Smooth muscle cell (in vitro differentiated cells): ENCODE measurements at regions not wholly inside any gene's neighbourhood (a gene's known extent, or its start where the extent isn't known, plus 50 kb on each side); places are given as distances from the start of the nearest gene placed in this dataset.

Experiments
- DNase-seq: peaks from one replicate; lab custom pipeline; 2025; ENCODE audit not compliant: unreplicated experiment; lab: John Stamatoyannopoulos, UW
- H2AFZ ChIP-seq: fragments of 200-600 bp; sonication (generic); 2 replicates; pipeline ENCODE4 v1.6.0; 2016; ENCODE audit warnings: antibody characterized with exemption, low read depth, mild to moderate bottlenecking
- H3F3A ChIP-seq: fragments of 200-600 bp; sonication (generic); 2 replicates; pipeline ENCODE4 v1.6.0; 2017; ENCODE audit warnings: antibody characterized with exemption, low read depth
- H3K27ac ChIP-seq: fragments of 200-600 bp; sonication (generic); 2 replicates; pipeline ENCODE4 v1.5.1; 2016; ENCODE audit warnings: low read depth, mild to moderate bottlenecking
- H3K27me3 ChIP-seq: fragments of 200-600 bp; sonication (generic); 2 replicates; pipeline ENCODE4 v1.6.1; 2016; ENCODE audit warnings: low read depth, mild to moderate bottlenecking
- H3K36me3 ChIP-seq: fragments of 200-600 bp; sonication (generic); 2 replicates; pipeline ENCODE4 v1.5.1; 2016; ENCODE audit warnings: low read depth
- H3K4me1 ChIP-seq: fragments of 200-600 bp; sonication (generic); 2 replicates; pipeline ENCODE4 v1.5.1; 2016; ENCODE audit warnings: low read depth
- H3K4me2 ChIP-seq: fragments of 200-600 bp; sonication (generic); 2 replicates; pipeline ENCODE4 v1.6.0; 2016; ENCODE audit warnings: mild to moderate bottlenecking
- H3K4me3 ChIP-seq: fragments of 200-600 bp; sonication (generic); 2 replicates; pipeline ENCODE4 v1.5.1; 2016; ENCODE audit warnings: mild to moderate bottlenecking
- H3K79me2 ChIP-seq: fragments of 200-600 bp; sonication (generic); 2 replicates; pipeline ENCODE4 v1.6.0; 2016; ENCODE audit warnings: low read depth, mild to moderate bottlenecking
- H3K9ac ChIP-seq: fragments of 200-600 bp; sonication (generic); 2 replicates; pipeline ENCODE4 v1.6.0; 2016; ENCODE audit warnings: low read depth
- H3K9me3 ChIP-seq: fragments of 200-600 bp; sonication (generic); replicated peaks from 2 replicates; pipeline ENCODE4 v1.5.1; 2016; ENCODE audit warnings: low read depth
- H4K20me1 ChIP-seq: fragments of 200-600 bp; sonication (generic); 2 replicates; pipeline ENCODE4 v1.6.0; 2016; ENCODE audit warnings: low read depth
- WGBS: methylation state at CpG from one replicate; pipeline ENCODE4 v1.1.7; 2016; ENCODE audit warnings: low lambda C conversion rate; 5-methylcytosine and 5-hydroxymethylcytosine counted together
- TF ChIP-seq, protein P1 (sequence below): fragments of 200-600 bp; sonication (generic); IDR thresholded peaks from 2 replicates; pipeline ENCODE4 v1.5.1; 2017; ENCODE audit warnings: borderline replicate concordance, mild to moderate bottlenecking, antibody characterized with exemption; ENCODE audit not compliant: insufficient read depth, poor library complexity, severe bottlenecking

DNA sequence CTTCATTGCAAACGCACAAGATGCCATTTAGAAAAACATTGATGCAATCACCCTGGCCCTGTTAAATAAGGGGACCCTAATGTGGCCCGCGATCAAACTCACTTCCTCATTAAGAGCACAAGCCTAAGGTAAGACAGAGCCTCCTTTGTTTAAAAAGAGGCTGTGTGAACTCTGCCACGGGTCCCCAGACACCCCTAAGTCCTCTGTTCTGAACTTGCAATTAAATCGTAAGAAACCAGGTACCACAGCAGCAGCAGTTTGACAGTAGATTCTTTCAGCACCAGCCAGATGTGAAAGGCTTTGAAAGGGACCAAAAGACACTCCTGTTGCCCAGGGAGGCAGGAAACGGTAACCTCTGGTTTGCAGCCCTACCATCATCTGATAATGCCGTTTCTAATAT, 346.3 kb downstream of the TMEM167A start:
- no peaks in the 10 kb centered on the region for H3K27me3 ChIP-seq
- H3K9me3 ChIP-seq, result no peaks in the 10 kb centered on the region
- H3K9ac ChIP-seq, result no peak overlapping the region
- no peaks in the 10 kb centered on the region for H3K36me3 ChIP-seq
- TF ChIP-seq, protein P1, sequence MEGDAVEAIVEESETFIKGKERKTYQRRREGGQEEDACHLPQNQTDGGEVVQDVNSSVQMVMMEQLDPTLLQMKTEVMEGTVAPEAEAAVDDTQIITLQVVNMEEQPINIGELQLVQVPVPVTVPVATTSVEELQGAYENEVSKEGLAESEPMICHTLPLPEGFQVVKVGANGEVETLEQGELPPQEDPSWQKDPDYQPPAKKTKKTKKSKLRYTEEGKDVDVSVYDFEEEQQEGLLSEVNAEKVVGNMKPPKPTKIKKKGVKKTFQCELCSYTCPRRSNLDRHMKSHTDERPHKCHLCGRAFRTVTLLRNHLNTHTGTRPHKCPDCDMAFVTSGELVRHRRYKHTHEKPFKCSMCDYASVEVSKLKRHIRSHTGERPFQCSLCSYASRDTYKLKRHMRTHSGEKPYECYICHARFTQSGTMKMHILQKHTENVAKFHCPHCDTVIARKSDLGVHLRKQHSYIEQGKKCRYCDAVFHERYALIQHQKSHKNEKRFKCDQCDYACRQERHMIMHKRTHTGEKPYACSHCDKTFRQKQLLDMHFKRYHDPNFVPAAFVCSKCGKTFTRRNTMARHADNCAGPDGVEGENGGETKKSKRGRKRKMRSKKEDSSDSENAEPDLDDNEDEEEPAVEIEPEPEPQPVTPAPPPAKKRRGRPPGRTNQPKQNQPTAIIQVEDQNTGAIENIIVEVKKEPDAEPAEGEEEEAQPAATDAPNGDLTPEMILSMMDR, result no peak
- 84% methylated on average over 7 of the region's 7 CpGs for WGBS
- no peaks in the 10 kb centered on the region for H3K79me2 ChIP-seq
- H3K27ac ChIP-seq, result no peak overlapping the region
- H4K20me1 ChIP-seq, result no peaks in the 10 kb centered on the region
- H3F3A ChIP-seq, result no peaks in the 10 kb centered on the region
- peaks cover 6% of the 10 kb centered on the region for H3K4me1 ChIP-seq
- no peak overlapping the region for H3K4me3 ChIP-seq
- no peak overlapping the region for H3K4me2 ChIP-seq
- no peak overlapping the region for H2AFZ ChIP-seq
- no peak for DNase-seq

DNA sequence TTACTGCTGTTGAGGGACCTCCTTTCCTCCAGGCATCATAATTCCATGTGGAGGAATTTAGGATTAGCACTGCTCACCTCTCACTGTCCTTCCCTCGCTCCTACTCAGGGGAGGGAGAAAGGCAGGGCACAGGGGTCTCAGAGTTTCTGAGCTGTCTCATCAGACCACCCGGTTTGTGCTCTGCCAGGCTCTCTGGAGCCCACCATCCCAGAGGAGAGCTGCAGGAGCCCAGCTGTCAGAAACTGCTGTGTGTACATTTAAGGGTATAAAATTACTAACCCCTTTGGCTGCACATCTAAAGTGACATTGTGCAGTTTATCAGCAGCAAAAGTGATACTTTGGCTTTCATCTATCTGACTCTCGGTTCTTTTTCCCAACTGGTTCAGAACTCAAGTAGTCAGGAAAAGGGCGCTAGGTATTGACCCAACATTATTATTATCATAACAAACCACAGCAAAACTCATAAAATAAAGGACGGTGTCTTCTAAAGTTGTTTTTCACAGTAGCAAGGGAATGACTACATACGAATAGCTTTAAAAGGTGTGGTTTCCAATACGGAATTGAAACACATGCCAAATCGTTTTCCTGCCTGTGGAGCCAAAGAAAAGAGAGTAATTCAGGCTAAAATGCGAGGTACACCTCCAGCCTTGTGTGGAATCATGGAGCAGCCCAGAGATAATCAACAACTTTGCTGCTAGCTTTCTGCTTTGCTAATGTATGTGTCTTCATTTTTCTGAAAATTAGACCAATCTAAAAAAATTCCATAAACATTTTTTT, 348.1 kb downstream of the TMEM167A start:
- 88% methylated on average over 9 of the region's 9 CpGs for WGBS
- H3K4me2 ChIP-seq, result no peak overlapping the region
- no peak overlapping the region for H3K4me3 ChIP-seq
- no peaks in the 10 kb centered on the region for H3K27me3 ChIP-seq
- no peaks in the 10 kb centered on the region for H3K9me3 ChIP-seq
- no peak overlapping the region for H3K9ac ChIP-seq
- H3F3A ChIP-seq, result no peaks in the 10 kb centered on the region
- H4K20me1 ChIP-seq, result no peaks in the 10 kb centered on the region
- no peaks in the 10 kb centered on the region for H3K79me2 ChIP-seq
- no peak for DNase-seq
- H3K36me3 ChIP-seq, result no peaks in the 10 kb centered on the region
- no peaks in the 10 kb centered on the region for H3K4me1 ChIP-seq
- TF ChIP-seq, protein P1, result no peak
- no peak overlapping the region for H3K27ac ChIP-seq
- H2AFZ ChIP-seq, result no peak overlapping the region

DNA sequence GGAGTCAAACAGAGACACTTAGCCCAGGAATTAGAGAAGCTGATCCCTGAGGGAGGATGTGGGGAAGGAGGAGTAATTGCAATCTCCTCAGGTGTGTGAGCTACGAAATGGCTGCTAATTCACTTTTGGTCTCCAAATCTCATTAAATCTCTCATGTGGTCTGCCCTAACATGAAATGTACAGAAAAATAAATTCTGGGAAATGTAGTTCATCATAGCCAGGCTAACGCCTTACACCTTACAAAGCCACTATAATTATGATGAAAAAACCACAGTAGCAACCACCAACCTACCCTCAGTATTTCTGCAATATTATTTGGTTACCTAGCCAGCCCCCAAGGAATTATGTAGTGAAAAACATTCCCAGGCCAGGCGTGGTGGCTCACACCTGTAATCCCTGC, 354.0 kb downstream of the TMEM167A start:
- Histone ChIP-seq H3K36me3 (no peaks in the 10 kb centered on the region), H3K79me2 (no peaks in the 10 kb centered on the region), H3K4me3 (no peak overlapping the region), H3K4me1 (peaks cover 16% of the 10 kb centered on the region), H3K9ac (no peak overlapping the region), H3K4me2 (no peak overlapping the region), H2AFZ (no peak overlapping the region), H3K27me3 (no peaks in the 10 kb centered on the region), H3K27ac (no peak overlapping the region), H4K20me1 (no peaks in the 10 kb centered on the region), H3F3A (no peaks in the 10 kb centered on the region), H3K9me3 (no peaks in the 10 kb centered on the region)
- DNase-seq, result no peak
- TF ChIP-seq, protein P1, result no peak
- 91% methylated on average over 3 of the region's 3 CpGs for WGBS

DNA sequence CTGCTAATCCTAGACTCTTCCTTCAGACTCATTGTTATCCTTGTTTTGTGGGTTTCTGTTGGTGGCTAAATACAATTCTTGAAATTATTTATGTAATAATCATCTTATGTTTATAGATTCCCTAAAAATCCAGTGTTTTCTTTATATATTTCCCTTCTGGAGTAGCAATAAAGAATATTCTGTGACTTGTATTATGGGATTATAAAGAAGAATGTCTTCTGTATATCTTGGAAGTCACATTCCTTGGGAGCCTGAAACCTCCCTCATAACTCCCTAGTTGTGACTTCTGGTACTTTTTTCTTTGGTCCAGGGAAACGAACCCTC, 356.1 kb downstream of the TMEM167A start:
- Histone ChIP-seq H2AFZ (no peak overlapping the region), H3K27me3 (no peaks in the 10 kb centered on the region), H3K27ac (peak overlapping the region; percentile 67), H3K36me3 (no peaks in the 10 kb centered on the region), H3K9me3 (no peaks in the 10 kb centered on the region), H3F3A (no peaks in the 10 kb centered on the region), H3K4me1 (peaks cover 16% of the 10 kb centered on the region), H4K20me1 (no peaks in the 10 kb centered on the region), H3K4me2 (peak overlapping the region; percentile 21), H3K9ac (no peak overlapping the region), H3K79me2 (no peaks in the 10 kb centered on the region), H3K4me3 (no peak overlapping the region)
- 37% methylated on average over 1 of the region's 1 CpG for WGBS
- TF ChIP-seq, protein P1, result no peak
- no peak for DNase-seq
